HEK293 (cell line): ENCODE measurements at regions not wholly inside any gene's neighbourhood (a gene's known extent, or its start where the extent isn't known, plus 50 kb on each side); places are given as distances from the start of the nearest gene placed in this dataset.

Experiments
- CTCF ChIP-seq: fragments of 450-650 bp; formaldehyde crosslinking; IDR thresholded peaks from 2 replicates; pipeline ENCODE4 v1.5.1; 2016; ENCODE audit warnings: missing biosample characterization, missing genetic modification characterization
- ZNF121 ChIP-seq: fragments of 450-650 bp; formaldehyde crosslinking; IDR thresholded peaks from 2 replicates; pipeline ENCODE4 v1.5.1; 2016; ENCODE audit warnings: missing biosample characterization, missing genetic modification characterization
- ZNF146 ChIP-seq: fragments of 450-650 bp; formaldehyde crosslinking; IDR thresholded peaks from 2 replicates; pipeline ENCODE4 v1.5.1; 2016; ENCODE audit warnings: missing biosample characterization, missing genetic modification characterization
- ZNF76 ChIP-seq: fragments of 450-650 bp; formaldehyde crosslinking; IDR thresholded peaks from 2 replicates; pipeline ENCODE4; 2016; ENCODE audit warnings: low read depth, missing biosample characterization, missing genetic modification characterization, borderline replicate concordance
- ZNF843 ChIP-seq: fragments of 450-650 bp; formaldehyde crosslinking; IDR thresholded peaks from 2 replicates; pipeline ENCODE4 v1.5.1; 2016; ENCODE audit warnings: missing biosample characterization, missing genetic modification characterization

- TF ChIP-seq CTCF (tag by site-specific recombination) (no peak), ZNF146 (no peak), ZNF121 (no peak), ZNF76 (tag by site-specific recombination) (no peak), ZNF843 (tag by site-specific recombination) (no peak)
Measured at GRCh38 chr6:33910594-33910993, 106.8 kb upstream of the MLN start.
